B cell (primary cell): ENCODE measurements at regions not wholly inside any gene's neighbourhood (a gene's known extent, or its start where the extent isn't known, plus 50 kb on each side); places are given as distances from the start of the nearest gene placed in this dataset.

Experiments
- ATAC-seq: fragments of 200-7000 bp; cut with Tn5 transposase; one replicate; pipeline ENCODE4 v1.10.0; 2021; ENCODE audit warnings: low read depth, mild to moderate bottlenecking, moderate number of reproducible peaks, moderate library complexity
- CTCF ChIA-PET: fragments of 350-600 bp; sonication (Branson Sonifier 250); formaldehyde crosslinking; loops from one replicate; lab custom pipeline; 2021; ENCODE audit warnings: antibody characterized with exemption, inconsistent platforms; lab: Charles Lee
- POLR2A ChIA-PET: fragments of 350-600 bp; sonication (Branson Sonifier 250); formaldehyde crosslinking; loops from one replicate; lab custom pipeline; 2021; ENCODE audit warnings: antibody characterized with exemption; lab: Charles Lee
- DNase-seq: peaks from one replicate; pipeline ENCODE4 v3.0.0; 2013
- H2AFZ ChIP-seq: 2 replicates; pipeline ENCODE4 v1.6.1; 2012; ENCODE audit warnings: mild to moderate bottlenecking, low read depth, low read length; ENCODE audit not compliant: insufficient read depth, poor library complexity, severe bottlenecking
- H3K27ac ChIP-seq, 2 donors: 1 replicate in 1 of 2; 2 replicates in 1 of 2; pipeline ENCODE4 v1.5.1; 2012 to 2013; ENCODE audit warnings: low read length in 2 of 2, mild to moderate bottlenecking in 2 of 2, moderate library complexity in 1 of 2
- H3K27me3 ChIP-seq, 4 experiments: fragments of 200-600 bp in 1 of 4; sonication (generic) in 1 of 4; replicated peaks in 1 of 4; 1 replicate in 2 of 4; 2 replicates in 2 of 4; pipeline versions ENCODE4 v1.6.1 to v1.7.0; 2013 to 2016; ENCODE audit warnings: low read length in 3 of 4, mild to moderate bottlenecking in 2 of 4, mixed read lengths in 1 of 4, moderate library complexity in 1 of 4; ENCODE audit not compliant: insufficient read depth in 4 of 4, control insufficient read depth in 3 of 4; ENCODE audit errors: control extremely low read depth in 1 of 4
- H3K36me3 ChIP-seq, 2 experiments: replicated peaks in 1 of 2; 1 replicate in 1 of 2; 2 replicates in 1 of 2; pipeline versions ENCODE4 v1.6.1 to v1.7.1; 2013; ENCODE audit warnings: low read length in 1 of 2; ENCODE audit not compliant: insufficient read depth in 2 of 2, control insufficient read depth in 1 of 2; ENCODE audit errors: control extremely low read depth in 1 of 2, extremely low read depth in 1 of 2
- H3K4me1 ChIP-seq, 2 donors: fragments of 200-600 bp in 1 of 2; sonication (generic) in 1 of 2; 1 replicate in 1 of 2; 2 replicates in 1 of 2; pipeline versions ENCODE4 v1.5.1 to v1.6.1; 2013 to 2017; ENCODE audit warnings: low read length in 2 of 2; ENCODE audit not compliant: control insufficient read depth in 2 of 2, insufficient read depth in 2 of 2
- H3K4me2 ChIP-seq: replicated peaks from 2 replicates; pipeline ENCODE3; 2012; ENCODE audit warnings: mild to moderate bottlenecking, low read depth, low read length; ENCODE audit not compliant: poor library complexity, severe bottlenecking
- H3K4me3 ChIP-seq, 5 experiments: fragments of 200-600 bp in 1 of 5; sonication (generic) in 1 of 5; 1 replicate in 3 of 5; 2 replicates in 2 of 5; pipeline versions ENCODE4 v1.5.1 to v1.7.0; 2011 to 2016; ENCODE audit warnings: low read length in 4 of 5, mild to moderate bottlenecking in 4 of 5, low read depth in 2 of 5, control low read depth in 1 of 5, moderate library complexity in 1 of 5; ENCODE audit not compliant: insufficient read depth in 1 of 5; ENCODE audit errors: control extremely low read depth in 1 of 5, extremely low read depth in 1 of 5
- H3K79me2 ChIP-seq: fragments of 200-600 bp; sonication (generic); one replicate; pipeline ENCODE4 v1.6.0; 2016; ENCODE audit warnings: low read length; ENCODE audit not compliant: control insufficient read depth, insufficient read depth
- H3K9ac ChIP-seq: fragments of 200-600 bp; sonication (generic); 2 replicates; pipeline ENCODE4 v1.6.1; 2017; ENCODE audit warnings: mild to moderate bottlenecking, low read length, moderate library complexity
- H3K9me3 ChIP-seq, 3 donors: one replicate each; pipeline versions ENCODE4 v1.6.1 to v1.7.1; 2013; ENCODE audit warnings: low read length in 2 of 3; ENCODE audit not compliant: control insufficient read depth in 2 of 3, insufficient read depth in 1 of 3; ENCODE audit errors: control extremely low read depth in 1 of 3
- H4K20me1 ChIP-seq: 2 replicates; pipeline ENCODE4 v1.6.0; 2012; ENCODE audit warnings: mild to moderate bottlenecking, low read length; ENCODE audit not compliant: insufficient read depth, control insufficient read depth, poor library complexity, severe bottlenecking
- H3K27ac Mint-ChIP-seq: one replicate; pipeline ENCODE4 v1.8.0; 2021; ENCODE audit warnings: mixed read lengths
- H3K27me3 Mint-ChIP-seq: one replicate; pipeline ENCODE4 v1.8.0; 2021; ENCODE audit warnings: mixed read lengths
- H3K4me1 Mint-ChIP-seq: one replicate; pipeline ENCODE4 v1.8.0; 2021; ENCODE audit warnings: mixed read lengths
- H3K4me3 Mint-ChIP-seq: one replicate; pipeline ENCODE4 v1.8.0; 2021; ENCODE audit warnings: mixed read lengths
- H3K9me3 Mint-ChIP-seq: one replicate; pipeline ENCODE4 v1.8.0; 2022; ENCODE audit warnings: mixed read lengths; ENCODE audit not compliant: insufficient read depth
- EZH2 ChIP-seq: IDR thresholded peaks from 2 replicates; pipeline ENCODE4 v1.6.1; 2012; ENCODE audit warnings: borderline replicate concordance, low read depth, mild to moderate bottlenecking, moderate library complexity, low read length; ENCODE audit not compliant: insufficient read depth, poor library complexity, severe bottlenecking
- WGBS: methylation state at CpG from one replicate; pipeline ENCODE4 v1.1.5; 2013; ENCODE audit warnings: missing lambda C conversion rate; ENCODE audit not compliant: insufficient coverage; 5-methylcytosine and 5-hydroxymethylcytosine counted together
- intact Hi-C: fragments of 100-400 bp; cut with micrococcal nuclease; formaldehyde crosslinking; loops from one replicate; pipeline ENCODE4 v1.10.0; 2022
- TF ChIP-seq, protein P1 (sequence below): fragments of 200-600 bp; IDR thresholded peaks from one replicate; pipeline ENCODE4 v1.8.0; 2022; ENCODE audit warnings: antibody characterized with exemption, mild to moderate bottlenecking

GRCh38 chr11:87490671-87491070, 452.9 kb downstream of the TMEM135 start:
- no peak for DNase-seq
- ChIA-PET POLR2A (no interaction called here), CTCF (no interaction called here)
- Histone ChIP-seq H3K4me2 (no peak overlapping the region), H3K4me1 (no peaks in the 10 kb centered on the region), H3K27ac (no peak overlapping the region), H3K27me3 (no peaks in the 10 kb centered on the region), H3K4me3 (no peak overlapping the region), H2AFZ (no peak overlapping the region), H3K9ac (no peak overlapping the region), H3K9me3 (peaks cover 0 to 2% (median 0%) of the 10 kb centered on the region in 3 donors), H3K79me2 (no peaks in the 10 kb centered on the region), H3K36me3 (no peaks in the 10 kb centered on the region), H4K20me1 (no peaks in the 10 kb centered on the region)
- H3K9me3 Mint-ChIP-seq, result peaks cover 2% of the 10 kb centered on the region
- no peak overlapping the region for H3K27ac Mint-ChIP-seq
- H3K4me3 Mint-ChIP-seq, result no peak overlapping the region
- no peaks in the 10 kb centered on the region for H3K4me1 Mint-ChIP-seq
- H3K27me3 Mint-ChIP-seq, result no peaks in the 10 kb centered on the region
- ATAC-seq, result no peak
- TF ChIP-seq, protein P1, sequence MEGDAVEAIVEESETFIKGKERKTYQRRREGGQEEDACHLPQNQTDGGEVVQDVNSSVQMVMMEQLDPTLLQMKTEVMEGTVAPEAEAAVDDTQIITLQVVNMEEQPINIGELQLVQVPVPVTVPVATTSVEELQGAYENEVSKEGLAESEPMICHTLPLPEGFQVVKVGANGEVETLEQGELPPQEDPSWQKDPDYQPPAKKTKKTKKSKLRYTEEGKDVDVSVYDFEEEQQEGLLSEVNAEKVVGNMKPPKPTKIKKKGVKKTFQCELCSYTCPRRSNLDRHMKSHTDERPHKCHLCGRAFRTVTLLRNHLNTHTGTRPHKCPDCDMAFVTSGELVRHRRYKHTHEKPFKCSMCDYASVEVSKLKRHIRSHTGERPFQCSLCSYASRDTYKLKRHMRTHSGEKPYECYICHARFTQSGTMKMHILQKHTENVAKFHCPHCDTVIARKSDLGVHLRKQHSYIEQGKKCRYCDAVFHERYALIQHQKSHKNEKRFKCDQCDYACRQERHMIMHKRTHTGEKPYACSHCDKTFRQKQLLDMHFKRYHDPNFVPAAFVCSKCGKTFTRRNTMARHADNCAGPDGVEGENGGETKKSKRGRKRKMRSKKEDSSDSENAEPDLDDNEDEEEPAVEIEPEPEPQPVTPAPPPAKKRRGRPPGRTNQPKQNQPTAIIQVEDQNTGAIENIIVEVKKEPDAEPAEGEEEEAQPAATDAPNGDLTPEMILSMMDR, result no peak
- TF ChIP-seq EZH2, result no peak
- intact Hi-C loops, result no loop called here

- DNase-seq, result no peak
- Histone ChIP-seq H3K79me2 (no peaks in the 10 kb centered on the region), H4K20me1 (no peaks in the 10 kb centered on the region), H3K27me3 (no peaks in the 10 kb centered on the region), H3K4me3 (no peak overlapping the region), H3K9ac (no peak overlapping the region), H3K36me3 (no peaks in the 10 kb centered on the region), H3K4me1 (no peaks in the 10 kb centered on the region), H2AFZ (no peak overlapping the region), H3K4me2 (no peak overlapping the region), H3K9me3 (peaks cover 0 to 4% (median 0%) of the 10 kb centered on the region in 3 donors), H3K27ac (no peak overlapping the region)
- Mint-ChIP-seq H3K27me3 (no peaks in the 10 kb centered on the region), H3K4me3 (no peak overlapping the region), H3K27ac (no peak overlapping the region), H3K4me1 (no peaks in the 10 kb centered on the region), H3K9me3 (peaks cover 2% of the 10 kb centered on the region)
- ATAC-seq, result no peak
- TF ChIP-seq, protein P1, result no peak
- TF ChIP-seq EZH2, result no peak
- ChIA-PET CTCF (no interaction called here), POLR2A (no interaction called here)
- no CpG with 5 or more reads among the region's 3 CpGs for WGBS
- intact Hi-C loops, result no loop called here
Measured at GRCh38 chr11:87484566-87484965, 446.8 kb downstream of the TMEM135 start.
